Mammary epithelial cell (primary cell): ENCODE measurements at regions not wholly inside any gene's neighbourhood (a gene's known extent, or its start where the extent isn't known, plus 50 kb on each side); places are given as distances from the start of the nearest gene placed in this dataset.

Source experiments
- EZH2 ChIP-seq: IDR thresholded peaks from 2 replicates; pipeline ENCODE4 v1.6.1; 2012; ENCODE audit warnings: low read length, inconsistent platforms, borderline replicate concordance
- TF ChIP-seq, protein P1 (sequence below), 2 donors: IDR thresholded peaks in 1 of 2; conservative IDR thresholded peaks in 1 of 2; 2 replicates each; pipeline ENCODE4 v1.5.1; 2011 to 2012; ENCODE audit warnings: inconsistent platforms in 2 of 2, low read length in 2 of 2, mild to moderate bottlenecking in 2 of 2, control low read depth in 1 of 2, low read depth in 1 of 2; ENCODE audit not compliant: insufficient read depth in 1 of 2; ENCODE audit errors: extremely low read depth in 1 of 2

GRCh38 chr12:66919466-66919865, 240.6 kb upstream of the GRIP1 start:
- TF ChIP-seq, protein P1, sequence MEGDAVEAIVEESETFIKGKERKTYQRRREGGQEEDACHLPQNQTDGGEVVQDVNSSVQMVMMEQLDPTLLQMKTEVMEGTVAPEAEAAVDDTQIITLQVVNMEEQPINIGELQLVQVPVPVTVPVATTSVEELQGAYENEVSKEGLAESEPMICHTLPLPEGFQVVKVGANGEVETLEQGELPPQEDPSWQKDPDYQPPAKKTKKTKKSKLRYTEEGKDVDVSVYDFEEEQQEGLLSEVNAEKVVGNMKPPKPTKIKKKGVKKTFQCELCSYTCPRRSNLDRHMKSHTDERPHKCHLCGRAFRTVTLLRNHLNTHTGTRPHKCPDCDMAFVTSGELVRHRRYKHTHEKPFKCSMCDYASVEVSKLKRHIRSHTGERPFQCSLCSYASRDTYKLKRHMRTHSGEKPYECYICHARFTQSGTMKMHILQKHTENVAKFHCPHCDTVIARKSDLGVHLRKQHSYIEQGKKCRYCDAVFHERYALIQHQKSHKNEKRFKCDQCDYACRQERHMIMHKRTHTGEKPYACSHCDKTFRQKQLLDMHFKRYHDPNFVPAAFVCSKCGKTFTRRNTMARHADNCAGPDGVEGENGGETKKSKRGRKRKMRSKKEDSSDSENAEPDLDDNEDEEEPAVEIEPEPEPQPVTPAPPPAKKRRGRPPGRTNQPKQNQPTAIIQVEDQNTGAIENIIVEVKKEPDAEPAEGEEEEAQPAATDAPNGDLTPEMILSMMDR (conservative IDR thresholded peaks at IDR 0.05 in 1 of 2, IDR thresholded peaks at IDR 0.05 in 1 of 2; ENCODE audit: extremely low read depth in 1 of 2, insufficient read depth in 1 of 2, low read depth in 1 of 2, low read length in 2 of 2), result no peak
- TF ChIP-seq EZH2, result no peak
